ENCODE measurements at regions not wholly inside any gene's neighbourhood (a gene's known extent, or its start where the extent isn't known, plus 50 kb on each side); places are given as distances from the start of the nearest gene placed in this dataset.
"Not testable (repeated sequence)": the region's sequence is repeated elsewhere in the genome, so short reads cannot be mapped to it uniquely, and the experiment has no call there.

- not testable (repeated sequence) for TF ChIP-seq CTCF, POLR2A (IDR thresholded peaks at IDR 0.05)
Observed at GRCh38 chr12:34220079-34220478, 197.8 kb downstream of the ALG10 start.
